ENCODE measurements at regions not wholly inside any gene's neighbourhood (a gene's known extent, or its start where the extent isn't known, plus 50 kb on each side); places are given as distances from the start of the nearest gene placed in this dataset.

DNA sequence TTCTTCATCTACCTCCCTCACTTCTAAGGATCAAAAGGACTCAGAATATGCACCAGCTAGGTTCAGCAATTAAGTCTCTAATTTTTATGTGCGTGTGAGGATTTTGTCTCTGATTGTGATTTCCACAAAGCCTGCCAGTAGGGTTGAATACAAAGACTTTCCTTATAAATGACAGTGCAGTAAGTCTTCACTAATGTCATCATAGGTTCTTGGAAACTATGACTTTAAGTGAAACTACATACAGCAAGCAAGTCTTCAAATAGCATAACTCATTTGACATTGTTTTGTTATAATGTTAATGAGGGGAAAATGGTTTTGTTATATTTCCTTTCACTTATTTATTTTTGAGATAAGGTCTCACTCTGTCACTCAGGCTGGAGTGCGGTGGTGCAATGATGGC is 526.3 kb upstream of the DCC start:
- TF ChIP-seq, protein P1, sequence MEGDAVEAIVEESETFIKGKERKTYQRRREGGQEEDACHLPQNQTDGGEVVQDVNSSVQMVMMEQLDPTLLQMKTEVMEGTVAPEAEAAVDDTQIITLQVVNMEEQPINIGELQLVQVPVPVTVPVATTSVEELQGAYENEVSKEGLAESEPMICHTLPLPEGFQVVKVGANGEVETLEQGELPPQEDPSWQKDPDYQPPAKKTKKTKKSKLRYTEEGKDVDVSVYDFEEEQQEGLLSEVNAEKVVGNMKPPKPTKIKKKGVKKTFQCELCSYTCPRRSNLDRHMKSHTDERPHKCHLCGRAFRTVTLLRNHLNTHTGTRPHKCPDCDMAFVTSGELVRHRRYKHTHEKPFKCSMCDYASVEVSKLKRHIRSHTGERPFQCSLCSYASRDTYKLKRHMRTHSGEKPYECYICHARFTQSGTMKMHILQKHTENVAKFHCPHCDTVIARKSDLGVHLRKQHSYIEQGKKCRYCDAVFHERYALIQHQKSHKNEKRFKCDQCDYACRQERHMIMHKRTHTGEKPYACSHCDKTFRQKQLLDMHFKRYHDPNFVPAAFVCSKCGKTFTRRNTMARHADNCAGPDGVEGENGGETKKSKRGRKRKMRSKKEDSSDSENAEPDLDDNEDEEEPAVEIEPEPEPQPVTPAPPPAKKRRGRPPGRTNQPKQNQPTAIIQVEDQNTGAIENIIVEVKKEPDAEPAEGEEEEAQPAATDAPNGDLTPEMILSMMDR (IDR thresholded peaks at IDR 0.05) = no peak
- no peak for TF ChIP-seq EZH2phosphoT487 (IDR thresholded peaks at IDR 0.05)
- TF ChIP-seq EZH2 (IDR thresholded peaks at IDR 0.05) = no peak

All from neural progenitor cell (in vitro differentiated cells).